SW480 (cell line): ENCODE measurements at regions not wholly inside any gene's neighbourhood (a gene's known extent, or its start where the extent isn't known, plus 50 kb on each side); places are given as distances from the start of the nearest gene placed in this dataset.
A peak's percentile ranks its signal among the peaks of the same experiment; 100 is the strongest.

Experiments
- DNase-seq: peaks from one replicate; pipeline ENCODE4 v3.0.0-alpha.2; 2016; ENCODE audit warnings: low spot score

DNA sequence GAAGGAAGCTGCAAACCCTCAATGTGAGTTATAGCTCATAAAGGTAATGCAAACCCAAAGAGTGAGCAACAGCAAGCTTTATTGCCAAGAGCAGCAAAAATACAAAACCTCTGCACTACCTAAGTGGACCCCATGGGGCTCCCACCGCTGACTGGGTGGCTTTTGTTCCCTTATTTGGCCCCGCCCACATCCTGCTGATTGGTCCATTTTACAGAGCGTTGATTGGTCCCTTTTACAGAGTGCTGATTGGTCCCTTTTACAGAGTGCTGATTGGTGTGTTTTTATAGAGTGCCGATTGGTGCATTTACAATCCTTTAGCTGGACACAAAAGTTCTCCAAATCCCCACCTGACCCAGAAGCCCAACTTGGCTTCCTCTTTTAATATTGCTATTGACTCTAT is 154.5 kb upstream of the NSMCE3 start:
- DNase-seq: no peak

DNA sequence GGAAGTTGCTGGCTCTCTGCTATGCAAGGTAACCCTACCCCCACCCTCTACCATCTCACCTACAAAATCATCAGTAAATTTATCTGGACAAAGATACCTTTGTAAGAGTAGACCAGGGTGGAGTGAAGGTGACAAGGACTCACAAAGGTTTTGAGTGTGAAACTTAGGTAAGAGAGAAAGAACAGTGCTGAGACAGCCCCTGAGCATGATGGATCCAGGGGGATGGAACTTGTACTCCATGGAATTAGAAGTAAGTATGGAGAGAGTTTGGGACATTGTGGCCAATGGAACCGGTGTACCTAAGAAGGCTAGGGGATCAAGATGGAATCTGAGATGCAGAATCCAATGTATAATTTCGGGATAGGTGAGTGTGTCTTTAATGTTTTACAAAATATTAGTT is 153.0 kb upstream of the NSMCE3 start:
- no peak for DNase-seq

DNA sequence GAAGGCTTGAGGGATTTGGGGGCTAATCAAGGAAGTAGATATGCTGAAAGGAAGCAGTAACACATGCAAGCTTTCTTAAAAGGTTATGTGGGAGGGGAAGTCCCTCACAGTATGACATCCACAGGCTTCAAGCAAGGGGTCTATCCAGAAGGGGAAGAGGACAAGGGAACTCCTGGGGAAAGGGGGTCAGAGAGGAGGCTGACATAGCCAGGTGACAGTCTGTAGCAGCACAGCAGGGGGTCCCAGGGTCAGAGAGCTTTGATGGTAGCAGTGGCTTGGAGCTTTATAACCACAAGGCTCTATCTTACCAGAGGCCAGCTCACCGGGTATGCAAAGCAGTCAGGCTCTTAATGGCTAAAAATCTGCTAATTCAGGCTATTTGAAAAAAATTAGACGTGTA is 150.6 kb upstream of the NSMCE3 start:
- DNase-seq: no peak

DNA sequence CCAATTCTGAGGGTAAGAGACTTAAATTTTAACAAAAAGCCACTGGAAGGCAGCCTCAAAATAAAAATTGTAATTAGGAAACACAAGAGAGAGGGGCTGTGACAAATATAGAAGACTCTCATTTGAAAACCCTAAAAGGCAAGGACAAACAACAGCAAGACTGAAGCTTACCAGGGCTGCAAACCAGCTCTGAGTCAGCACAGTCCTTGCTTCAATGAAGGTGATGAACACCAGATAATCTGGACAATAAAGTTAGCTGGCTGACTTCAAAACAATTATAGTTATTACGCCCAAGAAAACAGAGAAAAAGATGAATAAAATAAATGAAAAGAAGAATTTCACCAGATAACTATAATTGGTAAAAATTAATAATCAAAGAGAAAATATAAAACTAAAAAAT is 149.3 kb upstream of the NSMCE3 start:
- no peak for DNase-seq

- DNase-seq: no peak
These were observed 148.6 kb upstream of the NSMCE3 start for GRCh38 chr15:29418178-29418577.

- no peak for DNase-seq
These were observed 141.7 kb upstream of the NSMCE3 start for GRCh38 chr15:29411299-29411698.

GRCh38 chr15:29410338-29410737 is 140.7 kb upstream of the NSMCE3 start:
- DNase-seq: no peak

- no peak for DNase-seq
These were observed 140.3 kb upstream of the NSMCE3 start for GRCh38 chr15:29409890-29410289.

DNA sequence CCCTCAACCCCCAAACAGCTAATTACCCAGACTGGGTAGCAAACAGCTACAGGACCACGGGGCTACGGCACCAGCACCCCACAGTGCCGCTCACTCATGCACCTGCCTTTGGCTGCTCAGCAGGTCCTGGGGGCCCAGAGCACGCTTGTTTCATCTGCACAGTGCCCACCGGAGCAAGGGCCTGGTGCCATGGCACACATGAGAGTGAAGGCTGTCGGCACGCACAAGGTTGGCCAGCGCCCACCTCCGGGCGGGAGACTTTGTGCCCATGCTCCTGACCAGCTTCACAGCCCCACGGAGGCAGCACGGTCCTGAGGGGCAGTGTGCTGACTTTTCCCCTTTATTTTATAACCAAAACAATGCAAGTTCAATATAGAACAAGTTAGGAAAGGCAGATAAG is 135.9 kb upstream of the NSMCE3 start:
- no peak for DNase-seq

DNA sequence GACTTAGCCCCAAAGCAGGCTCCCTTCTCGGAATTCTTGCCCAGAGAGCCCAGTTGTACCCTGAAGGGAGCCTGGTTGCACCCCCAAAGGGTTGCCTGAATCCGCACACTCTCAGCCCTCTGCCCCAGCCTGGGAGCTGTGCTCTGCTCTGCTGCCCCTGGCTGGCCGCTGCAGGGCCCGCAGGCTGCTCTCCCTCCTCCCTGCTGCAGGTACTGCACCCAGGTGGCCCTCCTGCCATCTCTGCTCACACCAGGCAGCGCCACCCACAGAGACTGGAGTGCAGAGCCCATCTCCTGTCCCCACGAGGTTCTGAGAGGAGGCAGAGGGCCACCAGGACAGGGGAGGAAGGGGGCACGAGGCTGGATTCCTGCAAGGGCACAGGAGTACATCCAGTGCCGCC is 134.2 kb upstream of the NSMCE3 start:
- no peak for DNase-seq

GRCh38 chr15:29401644-29402043 is 132.0 kb upstream of the NSMCE3 start:
- no peak for DNase-seq

GRCh38 chr15:29400701-29401100 is 131.1 kb upstream of the NSMCE3 start:
- no peak for DNase-seq

DNA sequence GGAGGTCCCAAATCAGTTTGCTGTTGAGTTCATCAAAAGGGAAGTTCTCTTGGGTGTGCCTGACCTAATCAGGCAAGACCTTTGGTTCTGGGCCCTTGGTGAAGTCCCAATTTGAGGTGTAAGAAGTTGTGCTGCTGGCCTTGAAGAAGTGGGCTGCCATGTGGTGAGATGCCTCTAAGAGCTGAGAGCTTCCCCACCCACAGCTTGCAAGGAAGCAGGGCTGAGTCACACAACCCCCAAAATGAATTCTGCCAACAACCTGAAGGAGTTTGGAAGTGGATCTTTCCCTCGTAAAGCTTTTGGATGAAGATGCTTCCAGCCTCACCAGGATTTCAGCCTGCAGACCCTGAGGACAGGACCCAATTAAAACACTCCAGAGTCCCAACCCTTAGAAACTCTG is 129.3 kb upstream of the NSMCE3 start:
- no peak for DNase-seq

DNA sequence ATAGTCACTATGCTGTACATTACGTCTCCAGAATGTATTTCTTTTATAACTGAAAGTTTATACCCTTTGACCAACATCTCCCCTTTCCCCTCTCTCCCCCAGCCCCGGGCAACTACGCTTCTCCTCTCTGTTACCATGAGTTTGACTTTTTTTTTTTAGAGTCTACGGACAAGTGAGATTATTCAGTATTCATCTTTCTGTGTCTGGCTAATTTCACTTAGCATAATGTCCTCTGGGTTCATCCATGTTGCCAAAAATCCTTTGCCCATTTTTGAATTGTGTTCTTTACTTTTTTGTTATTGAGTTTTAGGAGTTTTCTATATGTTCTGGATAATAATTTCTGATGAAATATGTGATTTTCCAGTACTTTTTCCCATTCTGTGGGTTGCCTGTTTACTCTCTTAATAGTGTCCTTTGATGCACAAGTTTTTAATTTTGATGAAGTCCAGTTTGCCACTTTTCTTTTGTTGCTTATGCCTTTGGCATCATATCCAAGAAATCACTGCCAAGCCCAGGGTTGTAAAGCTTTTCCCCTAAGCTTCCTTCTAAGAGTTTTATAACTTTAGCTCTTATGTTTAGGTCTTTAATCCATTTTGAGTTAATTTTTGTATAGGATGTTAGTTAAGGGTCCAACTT is 126.7 kb upstream of the NSMCE3 start:
- no peak for DNase-seq

GRCh38 chr15:29393443-29393842 is 123.8 kb upstream of the NSMCE3 start:
- DNase-seq: no peak

GRCh38 chr15:29392358-29392757 is 122.7 kb upstream of the NSMCE3 start:
- no peak for DNase-seq

DNA sequence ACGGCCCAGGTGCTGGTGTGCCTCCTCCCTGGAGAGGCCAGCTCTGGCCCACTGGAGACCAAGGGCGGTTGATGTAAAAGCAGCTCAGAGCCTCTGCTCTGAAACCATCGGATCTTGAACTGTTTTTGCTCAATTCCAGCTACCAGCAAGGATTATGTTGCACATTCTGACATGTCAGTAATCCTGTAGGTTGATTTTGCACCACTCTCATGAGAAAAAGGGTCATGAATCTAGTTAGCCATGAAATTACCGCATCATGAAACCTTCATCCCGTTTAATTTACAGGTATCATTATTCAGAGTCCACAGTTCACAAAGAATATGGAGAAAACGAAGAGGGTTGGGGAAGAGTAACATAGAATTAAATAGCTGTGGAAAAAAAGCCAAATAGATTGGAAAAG is 120.4 kb upstream of the NSMCE3 start:
- no peak for DNase-seq

GRCh38 chr15:29386523-29386922 is 116.9 kb upstream of the NSMCE3 start:
- DNase-seq: no peak

GRCh38 chr15:29383367-29383766 is 113.7 kb upstream of the NSMCE3 start:
- DNase-seq: no peak

DNA sequence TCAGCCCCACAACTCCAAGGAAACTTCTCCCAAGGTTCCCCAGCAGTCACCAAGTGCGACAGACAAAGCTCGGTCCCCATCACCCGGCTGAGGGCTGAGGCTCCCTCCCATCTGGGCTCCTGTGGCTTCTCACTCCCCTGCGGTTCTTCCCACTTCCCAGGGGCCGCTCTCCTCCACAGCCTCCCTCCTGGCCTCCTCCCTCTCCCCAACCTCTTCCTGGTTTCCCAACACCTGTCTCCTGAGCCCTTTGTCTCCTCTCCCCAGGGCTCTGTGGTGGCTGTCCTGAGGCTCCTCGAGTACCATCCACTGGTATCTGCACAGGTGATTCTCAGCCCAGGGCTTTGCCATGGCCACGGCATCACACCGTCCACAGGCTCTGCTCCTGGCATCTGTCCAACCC is 113.2 kb upstream of the NSMCE3 start:
- no peak for DNase-seq

GRCh38 chr15:29380466-29380865 is 110.8 kb upstream of the NSMCE3 start:
- DNase-seq: no peak

GRCh38 chr15:29379647-29380046 is 110.0 kb upstream of the NSMCE3 start:
- no peak for DNase-seq

GRCh38 chr15:29377161-29377560 is 107.5 kb upstream of the NSMCE3 start:
- DNase-seq: peak; percentile 22

DNA sequence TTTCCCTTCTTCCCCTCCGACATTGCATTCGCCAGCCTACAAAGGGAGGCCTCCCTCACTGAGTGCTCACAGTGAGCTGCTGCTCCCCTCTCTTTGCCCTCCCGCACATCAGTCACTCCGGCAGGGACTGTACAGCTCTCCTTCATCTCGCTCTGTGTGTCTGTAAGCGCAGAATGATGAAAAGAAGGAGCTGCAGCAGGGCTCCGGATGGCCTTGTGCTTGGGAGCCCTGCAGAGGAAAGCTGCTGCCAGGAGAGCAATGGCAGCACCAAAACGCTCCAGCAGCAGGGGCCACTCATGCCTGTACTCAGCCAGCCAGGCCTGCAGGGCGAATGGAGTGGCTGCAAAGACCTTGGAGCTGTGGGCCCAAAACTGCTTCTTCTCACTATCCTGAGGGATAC is 107.0 kb upstream of the NSMCE3 start:
- no peak for DNase-seq

DNA sequence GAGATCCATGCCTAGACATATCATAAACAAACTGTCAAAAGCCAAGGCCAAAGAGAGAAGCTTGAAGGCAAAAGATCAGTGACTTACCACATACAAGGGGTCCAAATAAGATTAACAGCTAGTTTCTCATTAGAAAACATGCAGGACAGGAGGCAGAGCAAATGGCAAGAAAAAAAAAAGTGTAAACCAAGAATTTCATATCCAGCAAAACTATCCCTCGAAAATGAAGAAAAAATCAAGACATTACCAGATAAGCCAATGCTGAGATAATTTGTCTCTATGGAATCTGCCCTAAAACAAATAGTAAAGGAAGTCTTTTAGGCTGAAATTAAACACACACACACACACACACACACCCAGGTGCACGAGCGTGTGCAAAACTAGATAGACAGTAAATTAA is 99.6 kb upstream of the NSMCE3 start:
- no peak for DNase-seq
